ENCODE measurements at regions not wholly inside any gene's neighbourhood (a gene's known extent, or its start where the extent isn't known, plus 50 kb on each side); places are given as distances from the start of the nearest gene placed in this dataset.

GRCh38 chr4:79049840-79050540, 110.8 kb upstream of the PAQR3 start:
- Histone ChIP-seq H3K4me1 (peaks cover 0 to 4% of the 10 kb centered on the region in 2 donors), H3K36me3 (no peaks in the 10 kb centered on the region), H3K4me3 (no peak overlapping the region), H3K9me3 (no peaks in the 10 kb centered on the region), H3K27me3 (no peaks in the 10 kb centered on the region), H3K27ac (no peak overlapping the region)
- DNase-seq (ENCODE audit: low spot score): no peak
- no peak for TF ChIP-seq CTCF (IDR thresholded peaks at IDR 0.05)

GRCh38 chr4:79048878-79049277, 109.6 kb upstream of the PAQR3 start:
- no peak overlapping the region for H3K27ac ChIP-seq
- no peak for DNase-seq (ENCODE audit: low spot score)

DNA sequence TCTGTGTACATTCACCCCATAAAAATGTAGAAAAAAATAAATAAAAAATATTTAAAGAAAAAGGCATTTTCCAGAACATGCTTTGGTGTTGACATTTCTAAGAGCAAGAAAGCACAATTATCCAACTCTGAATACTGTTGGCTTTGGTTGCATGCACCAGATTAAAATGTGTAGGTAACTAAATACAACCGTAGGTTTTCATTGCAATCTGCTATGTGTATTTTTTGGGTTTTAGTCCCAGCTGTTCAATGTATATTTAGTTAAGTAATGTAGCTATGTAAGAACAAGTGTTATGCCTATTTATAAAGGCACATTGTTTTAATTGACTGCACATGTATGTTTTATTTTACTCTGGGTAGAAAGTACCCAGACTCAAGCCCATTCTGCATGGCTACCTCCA, 108.1 kb upstream of the PAQR3 start:
- H3K4me1 ChIP-seq: peaks cover 0 to 4% of the 10 kb centered on the region in 2 donors
- H3K27me3 ChIP-seq: no peaks in the 10 kb centered on the region
- H3K36me3 ChIP-seq: no peaks in the 10 kb centered on the region
- TF ChIP-seq CTCF (IDR thresholded peaks at IDR 0.05): no peak
- H3K27ac ChIP-seq: no peak overlapping the region
- no peak for DNase-seq (ENCODE audit: low spot score)
- no peak overlapping the region for H3K4me3 ChIP-seq
- no peaks in the 10 kb centered on the region for H3K9me3 ChIP-seq

More at GRCh38 chr4:79048878-79049277, 109.6 kb upstream of the PAQR3 start:
- Histone ChIP-seq H3K36me3 (no peaks in the 10 kb centered on the region), H3K9me3 (no peaks in the 10 kb centered on the region), H3K4me1 (peaks cover 0 to 4% of the 10 kb centered on the region in 2 donors), H3K4me3 (no peak overlapping the region), H3K27me3 (no peaks in the 10 kb centered on the region)
- TF ChIP-seq CTCF (IDR thresholded peaks at IDR 0.05): no peak

DNA sequence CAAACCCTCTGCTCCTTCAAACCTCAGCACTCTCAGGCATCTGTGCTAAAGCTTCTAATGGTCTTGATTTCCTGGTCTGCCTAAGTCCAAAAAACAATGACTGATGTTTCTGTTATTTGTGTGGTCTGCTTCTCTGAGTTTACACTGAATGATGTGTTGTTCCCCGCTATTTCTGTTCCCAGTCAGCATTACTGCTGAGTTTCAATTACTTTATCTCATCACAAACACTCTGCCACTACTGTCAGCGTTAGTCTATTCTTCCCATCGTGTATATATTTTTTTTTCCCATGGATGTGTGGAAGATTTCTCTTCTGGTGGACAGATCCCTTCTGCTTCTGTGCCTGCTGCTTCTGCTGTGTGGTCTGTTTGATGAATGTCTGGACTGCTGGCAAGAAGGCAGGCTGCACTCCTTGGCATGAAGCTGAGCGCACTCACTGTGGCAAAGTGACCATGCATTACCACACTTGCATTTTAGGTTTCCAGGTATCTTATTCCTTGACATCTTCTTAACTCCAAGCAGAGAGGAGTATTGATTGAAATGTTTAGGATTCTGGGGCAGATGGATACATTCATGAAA, 106.9 kb upstream of the PAQR3 start:
- Histone ChIP-seq H3K27ac (no peak overlapping the region), H3K4me3 (no peak overlapping the region), H3K4me1 (peaks cover 0 to 4% of the 10 kb centered on the region in 2 donors), H3K27me3 (no peaks in the 10 kb centered on the region), H3K9me3 (no peaks in the 10 kb centered on the region), H3K36me3 (no peaks in the 10 kb centered on the region)
- no peak for DNase-seq (ENCODE audit: low spot score)
- TF ChIP-seq CTCF (IDR thresholded peaks at IDR 0.05): no peak

DNA sequence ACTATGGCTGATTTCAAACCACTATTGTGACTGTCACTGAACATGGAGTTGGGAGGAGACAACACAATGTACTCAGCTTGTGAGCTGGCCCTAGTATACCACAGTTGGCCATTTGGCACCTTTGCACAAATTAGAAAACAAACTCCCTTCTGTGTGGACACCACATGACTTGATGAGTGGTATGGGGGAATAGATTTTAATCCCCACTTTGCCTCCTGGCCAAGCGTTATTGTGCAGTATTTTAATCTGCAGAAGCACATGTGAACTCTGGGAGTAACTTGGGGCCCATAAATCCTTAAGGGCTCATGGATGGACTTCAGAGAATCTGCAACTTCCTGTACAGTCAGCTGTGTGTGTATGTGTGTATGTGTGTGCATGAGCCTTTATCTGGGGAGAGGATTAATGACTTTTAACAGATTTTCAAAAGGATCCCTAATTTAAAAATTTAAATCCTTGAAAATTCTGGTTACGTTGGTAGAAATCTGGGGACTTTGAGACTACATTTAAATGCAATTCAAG, 105.0 kb upstream of the PAQR3 start:
- DNase-seq (ENCODE audit: low spot score): no peak
- no peak overlapping the region for H3K4me3 ChIP-seq
- H3K27me3 ChIP-seq: no peaks in the 10 kb centered on the region
- H3K27ac ChIP-seq: no peak overlapping the region
- no peak for TF ChIP-seq CTCF (IDR thresholded peaks at IDR 0.05)
- H3K36me3 ChIP-seq: no peaks in the 10 kb centered on the region
- H3K9me3 ChIP-seq: no peaks in the 10 kb centered on the region
- H3K4me1 ChIP-seq: peaks cover 0 to 4% of the 10 kb centered on the region in 2 donors

Measured in right atrium auricular region (tissue), 2 donors.